Uterus (tissue), 3 donors: ENCODE measurements at regions not wholly inside any gene's neighbourhood (a gene's known extent, or its start where the extent isn't known, plus 50 kb on each side); places are given as distances from the start of the nearest gene placed in this dataset.
"Not testable (repeated sequence)": the region's sequence is repeated elsewhere in the genome, so short reads cannot be mapped to it uniquely, and the experiment has no call there.

Source experiments
- DNase-seq, 2 donors: peaks; one replicate each; pipeline ENCODE4 v3.0.0-alpha.2; 2019 to 2020
- H3K27ac ChIP-seq, 2 donors: fragments of 200-600 bp; sonication (generic); 1 replicate in 1 of 2; 2 replicates in 1 of 2; pipeline ENCODE4 v1.5.1; 2016 to 2018
- H3K27me3 ChIP-seq, 2 donors: fragments of 200-600 bp; sonication (generic); one replicate each; pipeline ENCODE4 v1.5.1; 2018 to 2019; ENCODE audit warnings: control low read depth in 1 of 2
- H3K36me3 ChIP-seq, 2 donors: fragments of 200-600 bp; sonication (generic); one replicate each; pipeline ENCODE4 v1.5.1; 2019; ENCODE audit warnings: control low read depth in 1 of 2
- H3K4me1 ChIP-seq, 2 donors: fragments of 200-600 bp; sonication (generic); one replicate each; pipeline ENCODE4 v1.5.1; 2018 to 2019; ENCODE audit warnings: control low read depth in 1 of 2
- H3K4me3 ChIP-seq, 2 donors: fragments of 200-600 bp; sonication (generic); 1 replicate in 1 of 2; 2 replicates in 1 of 2; pipeline ENCODE4 v1.5.1; 2018 to 2019; ENCODE audit warnings: mild to moderate bottlenecking in 1 of 2
- H3K9me3 ChIP-seq, 2 donors: fragments of 200-600 bp; sonication (generic); one replicate each; pipeline ENCODE4 v1.5.1; 2019; ENCODE audit warnings: control low read depth in 1 of 2
- CTCF ChIP-seq, 4 experiments: fragments of 200-600 bp in 2 of 4; fragments of 450-650 bp in 2 of 4; sonication (generic) in 2 of 4; IDR thresholded peaks; one replicate each; pipeline ENCODE4 v1.5.1; 2016 to 2019; ENCODE audit warnings: antibody characterized with exemption in 4 of 4, mild to moderate bottlenecking in 2 of 4, moderate library complexity in 1 of 4
- POLR2A ChIP-seq, 2 donors: fragments of 450-650 bp; IDR thresholded peaks; one replicate each; pipeline ENCODE4 v1.6.1; 2016; ENCODE audit warnings: antibody characterized with exemption in 2 of 2, mild to moderate bottlenecking in 1 of 2, moderate library complexity in 1 of 2
- intact Hi-C: fragments of 100-400 bp; cut with DNase I; formaldehyde crosslinking; loops from one replicate; pipeline ENCODE4 v1.15.1; 2023; ENCODE audit warnings: low total_unique reads
- donor health status: DM: yes; HTN: yes; CAD: no.

- Histone ChIP-seq H3K4me1 (no peaks in the 10 kb centered on the region), H3K27me3 (no peaks in the 10 kb centered on the region), H3K4me3 (no peak overlapping the region), H3K27ac (no peak overlapping the region), H3K9me3 (no peaks in the 10 kb centered on the region), H3K36me3 (no peaks in the 10 kb centered on the region)
- DNase-seq: no peak
- intact Hi-C loops: no loop called here
- TF ChIP-seq CTCF (IDR thresholded peaks at IDR 0.05) (no peak), POLR2A (IDR thresholded peaks at IDR 0.05) (no peak)
These were observed 798.9 kb upstream of the AADAT start for GRCh38 chr4:170888660-170889059.

DNA sequence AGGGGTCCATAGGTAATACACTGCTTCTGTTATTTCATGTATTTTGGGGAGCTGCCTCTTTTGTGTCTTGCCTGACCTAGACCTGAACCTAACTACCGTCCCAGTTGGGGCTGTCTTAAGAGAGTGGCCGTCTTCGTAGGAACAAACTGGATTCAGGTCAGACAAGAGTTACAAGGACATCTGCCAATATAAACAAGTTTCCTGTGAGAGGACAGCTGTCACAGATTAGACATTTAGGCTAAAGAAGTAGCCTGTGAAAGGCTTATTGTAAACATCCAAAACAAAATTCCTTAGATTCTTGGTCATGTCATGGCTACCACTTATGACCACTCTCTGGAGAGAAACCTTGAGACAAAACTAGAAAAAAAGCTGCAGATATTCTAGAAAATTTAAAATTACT lies 797.6 kb upstream of the AADAT start:
- no peak overlapping the region for H3K4me3 ChIP-seq
- TF ChIP-seq POLR2A (IDR thresholded peaks at IDR 0.05) (no peak), CTCF (IDR thresholded peaks at IDR 0.05) (no peak)
- H3K4me1 ChIP-seq: no peaks in the 10 kb centered on the region
- H3K27ac ChIP-seq: no peak overlapping the region
- H3K36me3 ChIP-seq: no peaks in the 10 kb centered on the region
- DNase-seq: no peak
- no peaks in the 10 kb centered on the region for H3K27me3 ChIP-seq
- H3K9me3 ChIP-seq: no peaks in the 10 kb centered on the region
- intact Hi-C loops: no loop called here

DNA sequence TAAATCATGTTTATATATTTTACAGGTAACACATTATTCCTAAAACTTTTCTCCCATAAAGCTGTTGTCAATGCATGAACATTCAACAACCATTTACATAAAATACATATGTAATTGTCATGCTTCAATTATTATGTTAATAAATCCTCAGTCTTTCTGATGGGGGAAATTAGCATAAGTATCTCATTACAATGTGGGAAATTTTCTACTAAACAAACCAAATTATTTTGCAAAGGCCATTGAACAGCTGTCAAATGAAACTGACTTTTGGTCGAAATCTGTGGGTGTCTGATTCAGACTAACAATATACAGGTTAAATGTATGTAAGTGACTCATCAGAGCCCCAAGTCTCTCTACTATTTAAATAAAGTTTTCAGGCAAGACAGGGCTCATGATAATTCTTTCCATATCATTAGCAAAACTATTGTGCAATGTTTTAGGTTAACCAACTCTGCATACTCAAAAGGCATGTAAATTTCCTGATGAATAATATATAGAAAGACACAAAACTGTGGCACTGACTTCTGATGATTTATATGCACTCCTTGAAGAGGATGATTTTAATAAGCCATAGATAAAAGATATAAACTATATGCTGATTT lies 795.3 kb upstream of the AADAT start:
- H3K27ac ChIP-seq: no peak overlapping the region
- intact Hi-C loops: no loop called here
- TF ChIP-seq CTCF (IDR thresholded peaks at IDR 0.05): no peak
- TF ChIP-seq POLR2A (IDR thresholded peaks at IDR 0.05): no peak

GRCh38 chr4:170881646-170882045 lies 791.9 kb upstream of the AADAT start:
- H3K4me3 ChIP-seq, H3K27ac ChIP-seq, H3K27me3 ChIP-seq, DNase-seq, H3K36me3 ChIP-seq, intact Hi-C loops, H3K4me1 ChIP-seq, H3K9me3 ChIP-seq: not testable (repeated sequence)

More for the DNA sequence above, 795.3 kb upstream of the AADAT start:
- Histone ChIP-seq H3K4me3 (no peak overlapping the region), H3K9me3 (no peaks in the 10 kb centered on the region), H3K36me3 (no peaks in the 10 kb centered on the region), H3K27me3 (no peaks in the 10 kb centered on the region), H3K4me1 (no peaks in the 10 kb centered on the region)
- no peak for DNase-seq

GRCh38 chr4:170875868-170876267 lies 786.1 kb upstream of the AADAT start:
- no peak overlapping the region for H3K27ac ChIP-seq
- TF ChIP-seq CTCF (IDR thresholded peaks at IDR 0.05) (no peak), POLR2A (IDR thresholded peaks at IDR 0.05) (no peak)
- no peaks in the 10 kb centered on the region for H3K4me1 ChIP-seq
- H3K9me3 ChIP-seq: no peaks in the 10 kb centered on the region
- no peak for DNase-seq
- no peak overlapping the region for H3K4me3 ChIP-seq
- no peaks in the 10 kb centered on the region for H3K27me3 ChIP-seq
- intact Hi-C loops: no loop called here
- no peaks in the 10 kb centered on the region for H3K36me3 ChIP-seq

- Histone ChIP-seq H3K27me3 (no peaks in the 10 kb centered on the region), H3K9me3 (no peaks in the 10 kb centered on the region), H3K4me3 (no peak overlapping the region), H3K27ac (no peak overlapping the region), H3K36me3 (no peaks in the 10 kb centered on the region), H3K4me1 (no peaks in the 10 kb centered on the region)
- intact Hi-C loops: no loop called here
- TF ChIP-seq POLR2A (IDR thresholded peaks at IDR 0.05) (no peak), CTCF (IDR thresholded peaks at IDR 0.05) (no peak)
- no peak for DNase-seq
These were observed 783.0 kb upstream of the AADAT start for GRCh38 chr4:170872794-170873193.
